Thyroid gland (tissue), 4 donors: ENCODE measurements at regions not wholly inside any gene's neighbourhood (a gene's known extent, or its start where the extent isn't known, plus 50 kb on each side); places are given as distances from the start of the nearest gene placed in this dataset.

Experiments used
- CTCF ChIP-seq, 6 experiments: fragments of 200-600 bp in 3 of 6; fragments of 450-650 bp in 3 of 6; sonication (generic) in 3 of 6; IDR thresholded peaks; one replicate each; pipeline ENCODE4 v1.5.1; 2016 to 2019; ENCODE audit warnings: antibody characterized with exemption in 6 of 6, mild to moderate bottlenecking in 2 of 6, inconsistent platforms in 1 of 6, moderate library complexity in 1 of 6
- POLR2A ChIP-seq, 2 donors: fragments of 450-650 bp; IDR thresholded peaks; one replicate each; pipeline ENCODE4 v1.6.1; 2017; ENCODE audit warnings: antibody characterized with exemption in 2 of 2, mild to moderate bottlenecking in 2 of 2, moderate library complexity in 1 of 2

- TF ChIP-seq CTCF (IDR thresholded peaks at IDR 0.05) (no peak), POLR2A (IDR thresholded peaks at IDR 0.05) (no peak)
These were observed 89.8 kb upstream of the PODXL start for GRCh38 chr7:131646203-131646602.
